ENCODE measurements at regions not wholly inside any gene's neighbourhood (a gene's known extent, or its start where the extent isn't known, plus 50 kb on each side); places are given as distances from the start of the nearest gene placed in this dataset.

GRCh38 chr2:239580199-239580527 is 179.3 kb upstream of the HDAC4 start:
- TF ChIP-seq ARNTL (CRISPR knock-in tag; IDR thresholded peaks at IDR 0.05; ENCODE audit: borderline replicate concordance, low read depth) (no peak), ISL1 (CRISPR knock-in tag; IDR thresholded peaks at IDR 0.05) (no peak), TCF4 (CRISPR knock-in tag; IDR thresholded peaks at IDR 0.05; ENCODE audit: borderline replicate concordance) (no peak), PPARA (CRISPR knock-in tag; IDR thresholded peaks at IDR 0.05; ENCODE audit: borderline replicate concordance) (no peak), ZFP3 (CRISPR knock-in tag; IDR thresholded peaks at IDR 0.05) (no peak), PATZ1 (CRISPR knock-in tag; IDR thresholded peaks at IDR 0.05; ENCODE audit: borderline replicate concordance) (no peak), RARB (CRISPR knock-in tag; IDR thresholded peaks at IDR 0.05) (no peak), ZNF8 (CRISPR knock-in tag; IDR thresholded peaks at IDR 0.05) (no peak), ZNF70 (CRISPR knock-in tag; IDR thresholded peaks at IDR 0.05) (no peak), CREB5 (CRISPR knock-in tag; IDR thresholded peaks at IDR 0.05; ENCODE audit: low read depth) (no peak)
